ENCODE measurements at regions not wholly inside any gene's neighbourhood (a gene's known extent, or its start where the extent isn't known, plus 50 kb on each side); places are given as distances from the start of the nearest gene placed in this dataset.

DNA sequence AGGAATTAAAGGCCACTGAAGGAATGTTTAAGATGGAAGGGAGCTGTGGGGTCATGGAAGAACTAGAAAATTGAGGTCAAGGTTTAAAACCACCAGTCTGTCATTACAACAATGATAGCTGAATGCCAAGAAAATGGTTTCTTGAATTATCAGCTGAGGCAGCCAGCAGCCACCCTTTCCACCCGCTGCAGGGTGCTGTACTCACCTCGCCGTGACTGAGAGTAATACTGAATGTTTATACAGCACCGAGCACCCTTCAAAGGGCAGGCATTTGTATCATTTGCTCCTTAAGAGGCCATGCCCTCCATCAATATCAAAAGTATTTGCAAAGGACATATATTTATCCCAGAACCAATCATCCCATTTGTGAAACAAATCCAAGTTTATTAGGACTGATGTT lies 402.8 kb downstream of the VPS13C start:
- DNase-seq (ENCODE audit: low read depth): no peak
- no peak overlapping the region for H3K4me3 ChIP-seq (ENCODE audit: low read depth, low read length)
- TF ChIP-seq, protein P1, sequence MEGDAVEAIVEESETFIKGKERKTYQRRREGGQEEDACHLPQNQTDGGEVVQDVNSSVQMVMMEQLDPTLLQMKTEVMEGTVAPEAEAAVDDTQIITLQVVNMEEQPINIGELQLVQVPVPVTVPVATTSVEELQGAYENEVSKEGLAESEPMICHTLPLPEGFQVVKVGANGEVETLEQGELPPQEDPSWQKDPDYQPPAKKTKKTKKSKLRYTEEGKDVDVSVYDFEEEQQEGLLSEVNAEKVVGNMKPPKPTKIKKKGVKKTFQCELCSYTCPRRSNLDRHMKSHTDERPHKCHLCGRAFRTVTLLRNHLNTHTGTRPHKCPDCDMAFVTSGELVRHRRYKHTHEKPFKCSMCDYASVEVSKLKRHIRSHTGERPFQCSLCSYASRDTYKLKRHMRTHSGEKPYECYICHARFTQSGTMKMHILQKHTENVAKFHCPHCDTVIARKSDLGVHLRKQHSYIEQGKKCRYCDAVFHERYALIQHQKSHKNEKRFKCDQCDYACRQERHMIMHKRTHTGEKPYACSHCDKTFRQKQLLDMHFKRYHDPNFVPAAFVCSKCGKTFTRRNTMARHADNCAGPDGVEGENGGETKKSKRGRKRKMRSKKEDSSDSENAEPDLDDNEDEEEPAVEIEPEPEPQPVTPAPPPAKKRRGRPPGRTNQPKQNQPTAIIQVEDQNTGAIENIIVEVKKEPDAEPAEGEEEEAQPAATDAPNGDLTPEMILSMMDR (conservative IDR thresholded peaks at IDR 0.05; ENCODE audit: low read depth, low read length): no peak

DNA sequence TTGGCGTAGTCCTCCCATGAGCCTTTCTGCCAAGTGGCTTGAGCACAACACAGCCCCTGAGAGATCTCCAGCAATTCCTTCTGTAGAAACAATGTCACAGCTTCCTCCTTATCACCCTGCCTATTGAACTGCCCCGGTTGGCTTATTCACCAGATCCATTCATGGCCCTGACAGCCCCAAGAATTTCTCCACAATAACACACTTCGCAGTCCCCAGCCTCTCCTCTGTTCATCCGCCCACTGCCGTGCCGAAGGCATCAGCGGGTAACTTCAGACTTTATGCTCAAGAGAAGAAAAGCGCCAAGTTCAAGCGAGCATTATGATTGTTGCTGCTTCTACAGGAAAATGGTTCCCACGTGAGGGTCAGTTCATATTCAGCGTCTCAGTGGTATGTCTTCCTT lies 403.9 kb downstream of the VPS13C start:
- no peak overlapping the region for H3K4me3 ChIP-seq (ENCODE audit: low read depth, low read length)
- TF ChIP-seq, protein P1 (conservative IDR thresholded peaks at IDR 0.05; ENCODE audit: low read depth, low read length): no peak
- no peak for DNase-seq (ENCODE audit: low read depth)

DNA sequence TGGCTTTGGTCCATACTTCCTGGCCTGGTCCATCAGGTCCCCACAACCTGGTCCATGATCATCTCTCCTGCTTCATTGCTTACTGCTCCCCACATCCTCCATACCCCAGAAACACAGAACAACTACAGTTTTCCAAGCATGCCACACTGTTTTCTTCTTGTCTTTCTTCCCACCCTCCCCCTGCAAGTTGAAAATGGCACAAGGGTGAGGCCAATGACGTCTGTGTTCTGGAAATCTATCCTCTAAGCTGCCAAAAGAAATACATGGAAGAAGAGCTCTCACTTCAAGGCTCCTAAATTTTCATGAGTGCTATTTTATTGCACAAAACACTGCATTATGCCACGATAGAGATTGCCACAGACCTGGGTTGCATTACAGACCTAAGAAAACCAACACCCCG lies 404.4 kb downstream of the VPS13C start:
- TF ChIP-seq, protein P1 (conservative IDR thresholded peaks at IDR 0.05; ENCODE audit: low read depth, low read length): no peak
- no peak overlapping the region for H3K4me3 ChIP-seq (ENCODE audit: low read depth, low read length)
- peak; percentile 53 for DNase-seq (ENCODE audit: low read depth)

DNA sequence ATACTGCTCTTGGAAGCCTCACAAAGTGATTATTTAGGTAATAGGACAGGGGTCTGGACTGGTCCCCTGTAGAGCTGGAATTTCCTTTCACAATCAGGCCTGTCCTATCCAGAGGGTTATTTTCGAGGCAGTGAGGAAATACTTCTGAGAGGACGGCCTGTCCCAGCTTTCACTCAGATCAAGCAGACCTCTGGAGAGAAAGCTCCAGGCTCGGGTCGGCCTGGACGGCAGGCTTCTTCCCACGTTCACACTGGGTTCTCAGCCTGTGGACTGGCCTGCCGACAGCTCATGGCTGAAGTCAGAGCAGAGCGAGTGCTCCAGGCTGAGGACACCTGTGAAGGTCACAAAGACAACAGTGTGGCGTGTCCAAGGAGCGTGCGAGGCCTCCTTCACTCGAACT lies 405.3 kb downstream of the VPS13C start:
- DNase-seq (ENCODE audit: low read depth): peak; percentile 96
- no peak overlapping the region for H3K4me3 ChIP-seq (ENCODE audit: low read depth, low read length)
- TF ChIP-seq, protein P1 (conservative IDR thresholded peaks at IDR 0.05; ENCODE audit: low read depth, low read length): no peak

DNA sequence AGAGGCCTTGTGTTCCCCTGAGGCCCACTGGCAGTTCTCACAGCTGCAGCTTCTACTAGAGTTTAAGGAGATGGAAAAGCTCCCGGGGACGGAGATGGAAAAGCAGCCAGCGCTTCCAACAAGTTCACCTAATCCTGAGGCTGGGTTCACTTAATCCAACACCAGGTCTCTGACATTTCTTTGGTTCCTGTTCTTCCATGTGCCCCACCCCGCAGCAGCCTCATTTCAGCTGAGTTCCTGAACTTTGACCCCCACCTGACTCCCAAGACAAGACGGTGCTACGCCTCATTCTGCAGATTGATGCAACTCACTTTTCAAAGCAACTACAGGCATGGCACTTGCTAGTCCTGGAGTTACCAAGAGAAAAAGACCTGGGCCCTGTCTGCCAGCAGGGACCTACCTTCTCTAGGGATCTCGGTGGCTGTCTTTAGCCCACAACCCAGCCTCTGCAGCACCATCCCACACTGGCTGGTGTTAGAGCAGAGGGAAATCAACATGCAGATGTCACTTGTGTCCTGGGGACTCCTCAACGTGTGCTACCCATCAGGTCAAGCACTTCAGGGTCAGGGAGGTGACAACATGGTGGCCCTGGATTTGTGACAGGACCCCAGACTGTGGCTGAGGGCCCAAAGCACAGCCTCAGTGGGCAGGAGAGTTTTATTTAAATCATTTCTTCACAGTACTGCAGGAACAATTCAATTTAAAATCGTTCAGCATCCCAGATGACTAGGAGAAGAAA lies 406.1 kb downstream of the VPS13C start:
- DNase-seq (ENCODE audit: low read depth): no peak
- TF ChIP-seq, protein P1 (conservative IDR thresholded peaks at IDR 0.05; ENCODE audit: low read depth, low read length): no peak
- H3K4me3 ChIP-seq (ENCODE audit: low read depth, low read length): no peak overlapping the region

DNA sequence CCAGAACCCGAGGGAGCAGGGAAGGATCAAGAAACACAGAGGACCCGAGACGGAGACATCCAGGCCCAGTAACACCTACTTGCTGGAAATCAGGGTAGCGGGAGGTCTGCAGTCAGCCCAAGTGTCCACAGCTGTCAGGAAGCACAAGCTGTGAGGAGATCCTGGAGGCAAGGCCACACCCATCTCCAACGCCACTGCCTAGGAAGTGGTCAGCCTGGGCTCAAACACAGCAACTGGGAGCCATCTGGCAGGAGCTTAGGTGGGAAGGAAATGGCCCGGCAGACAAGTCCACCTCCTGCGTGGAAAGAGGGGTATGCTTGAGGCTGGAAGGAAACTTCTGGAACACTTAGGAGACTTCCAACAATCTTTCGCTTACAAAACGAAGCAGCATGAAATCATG lies 407.1 kb downstream of the VPS13C start:
- no peak overlapping the region for H3K4me3 ChIP-seq (ENCODE audit: low read depth, low read length)
- TF ChIP-seq, protein P1 (conservative IDR thresholded peaks at IDR 0.05; ENCODE audit: low read depth, low read length): no peak
- peak; percentile 59 for DNase-seq (ENCODE audit: low read depth)

DNA sequence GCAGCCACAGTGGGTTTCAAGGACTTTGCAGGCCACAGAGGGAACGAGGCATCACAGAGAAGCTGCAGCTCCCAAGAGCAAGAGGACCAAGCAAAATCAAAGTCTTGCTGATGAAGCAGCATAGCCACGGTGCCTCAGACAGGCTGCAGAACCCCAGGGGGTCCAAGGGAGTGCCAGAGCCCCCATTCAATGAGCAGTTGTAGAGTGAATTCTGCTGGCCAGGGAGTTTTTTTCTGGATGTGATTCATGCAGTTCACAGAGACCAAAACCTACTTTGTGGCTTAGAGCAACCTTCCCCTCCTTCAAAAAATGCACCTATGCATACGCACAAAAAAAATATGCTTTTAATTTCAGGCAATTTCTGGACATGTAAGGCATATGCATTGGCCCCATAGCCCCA lies 409.0 kb downstream of the VPS13C start:
- H3K4me3 ChIP-seq (ENCODE audit: low read depth, low read length): no peak overlapping the region
- TF ChIP-seq, protein P1 (conservative IDR thresholded peaks at IDR 0.05; ENCODE audit: low read depth, low read length): no peak
- DNase-seq (ENCODE audit: low read depth): peak; percentile 50

Measured in choroid plexus epithelial cell (primary cell).